Left ventricle myocardium inferior (tissue), 1 donor: ENCODE measurements at regions not wholly inside any gene's neighbourhood (a gene's known extent, or its start where the extent isn't known, plus 50 kb on each side); places are given as distances from the start of the nearest gene placed in this dataset.

Source experiments
- DNase-seq: peaks from one replicate; pipeline ENCODE4 v3.0.0-alpha.2; 2020
- H3K27ac ChIP-seq: fragments of 200-600 bp; replicated peaks from 2 replicates; pipeline ENCODE4 v1.8.0; 2021
- H3K27me3 ChIP-seq: fragments of 200-600 bp; 2 replicates; pipeline ENCODE4 v1.8.0; 2021; ENCODE audit warnings: low read depth
- H3K36me3 ChIP-seq: fragments of 200-600 bp; 2 replicates; pipeline ENCODE4 v1.8.0; 2021
- H3K4me1 ChIP-seq: fragments of 200-600 bp; 2 replicates; pipeline ENCODE4 v1.8.0; 2021
- H3K4me3 ChIP-seq: fragments of 200-600 bp; 2 replicates; pipeline ENCODE4 v1.8.0; 2021; ENCODE audit warnings: mild to moderate bottlenecking, moderate library complexity
- H3K9me3 ChIP-seq: fragments of 200-600 bp; replicated peaks from 2 replicates; pipeline ENCODE4 v1.8.0; 2021
- CTCF ChIP-seq: fragments of 200-600 bp; IDR thresholded peaks from 2 replicates; pipeline ENCODE4 v1.8.0; 2021; ENCODE audit warnings: antibody characterized with exemption, mild to moderate bottlenecking, borderline replicate concordance
- intact Hi-C: fragments of 100-400 bp; cut with micrococcal nuclease; formaldehyde crosslinking; loops from one replicate; pipeline ENCODE4 v1.11.0; 2022
- donor health status: DM: no; HTN: yes; CAD: no; lungs with severe emphysema.

- no peak for TF ChIP-seq CTCF
- Histone ChIP-seq H3K4me1 (no peaks in the 10 kb centered on the region), H3K4me3 (no peak overlapping the region), H3K9me3 (no peaks in the 10 kb centered on the region), H3K36me3 (no peaks in the 10 kb centered on the region), H3K27ac (no peak overlapping the region), H3K27me3 (peaks cover 43% of the 10 kb centered on the region)
- intact Hi-C loops: no loop called here
- no peak for DNase-seq
These were observed 621.0 kb upstream of the ADAMTS16 start for GRCh38 chr5:4518903-4519672.

GRCh38 chr5:4520559-4520958 lies 619.6 kb upstream of the ADAMTS16 start:
- no peak for TF ChIP-seq CTCF
- no peak overlapping the region for H3K4me3 ChIP-seq
- peaks cover 37% of the 10 kb centered on the region for H3K27me3 ChIP-seq
- no peaks in the 10 kb centered on the region for H3K36me3 ChIP-seq
- H3K27ac ChIP-seq: no peak overlapping the region
- no peak for DNase-seq
- no peaks in the 10 kb centered on the region for H3K4me1 ChIP-seq
- H3K9me3 ChIP-seq: no peaks in the 10 kb centered on the region
- intact Hi-C loops: no loop called here

- no peak for DNase-seq
- H3K4me3 ChIP-seq: no peak overlapping the region
- no peaks in the 10 kb centered on the region for H3K9me3 ChIP-seq
- H3K4me1 ChIP-seq: no peaks in the 10 kb centered on the region
- intact Hi-C loops: no loop called here
- H3K27ac ChIP-seq: no peak overlapping the region
- no peaks in the 10 kb centered on the region for H3K36me3 ChIP-seq
- TF ChIP-seq CTCF: no peak
- H3K27me3 ChIP-seq: peaks cover 18% of the 10 kb centered on the region
These were observed 617.1 kb upstream of the ADAMTS16 start for GRCh38 chr5:4523038-4523437.

GRCh38 chr5:4531756-4532704 lies 608.1 kb upstream of the ADAMTS16 start:
- intact Hi-C loops: no loop called here
- TF ChIP-seq CTCF: no peak
- Histone ChIP-seq H3K36me3 (no peaks in the 10 kb centered on the region), H3K9me3 (no peaks in the 10 kb centered on the region), H3K27me3 (peaks cover 46% of the 10 kb centered on the region), H3K4me1 (no peaks in the 10 kb centered on the region), H3K27ac (no peak overlapping the region), H3K4me3 (no peak overlapping the region)
- DNase-seq: no peak

- Histone ChIP-seq H3K36me3 (no peaks in the 10 kb centered on the region), H3K27ac (no peak overlapping the region), H3K9me3 (no peaks in the 10 kb centered on the region), H3K27me3 (peaks cover 46% of the 10 kb centered on the region), H3K4me1 (no peaks in the 10 kb centered on the region), H3K4me3 (no peak overlapping the region)
- intact Hi-C loops: no loop called here
- DNase-seq: no peak
- TF ChIP-seq CTCF: no peak
These were observed 607.4 kb upstream of the ADAMTS16 start for GRCh38 chr5:4532705-4533080.
